Osteoblast (primary cell): ENCODE measurements at regions not wholly inside any gene's neighbourhood (a gene's known extent, or its start where the extent isn't known, plus 50 kb on each side); places are given as distances from the start of the nearest gene placed in this dataset.
"Not testable (repeated sequence)": the region's sequence is repeated elsewhere in the genome, so short reads cannot be mapped to it uniquely, and the experiment has no call there.

Experiments used
- DNase-seq: peaks from one replicate; pipeline ENCODE4 v3.0.0; 2011; ENCODE audit warnings: low spot score, mixed read lengths; ENCODE audit not compliant: insufficient read length; ENCODE audit errors: missing footprints
- H2AFZ ChIP-seq: 2 replicates; pipeline ENCODE4 v1.6.0; 2011; ENCODE audit warnings: mild to moderate bottlenecking, low read length
- H3K27ac ChIP-seq: 2 replicates; pipeline ENCODE4 v1.5.1; 2011; ENCODE audit warnings: mild to moderate bottlenecking, low read depth, low read length, moderate library complexity
- H3K27me3 ChIP-seq: 2 replicates; pipeline ENCODE4 v1.6.0; 2012; ENCODE audit warnings: mild to moderate bottlenecking, control low read depth, inconsistent platforms, low read length, moderate library complexity; ENCODE audit not compliant: insufficient read depth
- H3K36me3 ChIP-seq: 2 replicates; pipeline ENCODE4 v1.5.1; 2011; ENCODE audit warnings: mild to moderate bottlenecking, low read length, control low read depth, moderate library complexity; ENCODE audit not compliant: insufficient read depth
- H3K4me1 ChIP-seq: 2 replicates; pipeline ENCODE4 v1.5.1; 2011; ENCODE audit warnings: mild to moderate bottlenecking, low read length, control low read depth, moderate library complexity; ENCODE audit not compliant: insufficient read depth
- H3K4me2 ChIP-seq: 2 replicates; pipeline ENCODE4 v1.6.0; 2011; ENCODE audit warnings: mild to moderate bottlenecking, low read length; ENCODE audit not compliant: insufficient read depth
- H3K4me3 ChIP-seq: fragments of 200-600 bp; sonication (generic); 3 replicates; pipeline ENCODE4 v1.5.1; 2012; ENCODE audit warnings: mild to moderate bottlenecking, low read length, inconsistent platforms; ENCODE audit not compliant: insufficient read depth
- H3K79me2 ChIP-seq: 2 replicates; pipeline ENCODE4 v1.6.0; 2012; ENCODE audit warnings: mild to moderate bottlenecking, low read length, control low read depth, inconsistent platforms; ENCODE audit not compliant: insufficient read depth
- H3K9me3 ChIP-seq: 2 replicates; pipeline ENCODE4 v1.5.1; 2011; ENCODE audit warnings: low read depth, low read length, control low read depth
- H4K20me1 ChIP-seq: 2 replicates; pipeline ENCODE4 v1.6.0; 2012; ENCODE audit warnings: mild to moderate bottlenecking, low read length, control low read depth; ENCODE audit not compliant: insufficient read depth
- CTCF ChIP-seq: IDR thresholded peaks from 2 replicates; pipeline ENCODE4 v1.5.1; 2011; ENCODE audit warnings: mild to moderate bottlenecking, low read depth, low read length, moderate library complexity; ENCODE audit errors: extremely low read depth

GRCh38 chr16:66091471-66091891 lies 275.0 kb upstream of the CDH5 start:
- Histone ChIP-seq H3K4me3 (no peak overlapping the region), H3K4me2 (no peak overlapping the region), H3K27me3 (no peaks in the 10 kb centered on the region), H3K9me3 (no peaks in the 10 kb centered on the region), H3K79me2 (no peaks in the 10 kb centered on the region), H3K4me1 (peaks cover 25% of the 10 kb centered on the region), H4K20me1 (no peaks in the 10 kb centered on the region), H3K36me3 (no peaks in the 10 kb centered on the region), H3K27ac (no peak overlapping the region), H2AFZ (peak overlapping the region; percentile 80)
- TF ChIP-seq CTCF, result no peak
- DNase-seq, result no peak

GRCh38 chr16:66088681-66089080 lies 277.8 kb upstream of the CDH5 start:
- Histone ChIP-seq H4K20me1 (no peaks in the 10 kb centered on the region), H2AFZ (no peak overlapping the region), H3K4me3 (no peak overlapping the region), H3K9me3 (no peaks in the 10 kb centered on the region), H3K79me2 (no peaks in the 10 kb centered on the region), H3K27me3 (no peaks in the 10 kb centered on the region), H3K27ac (no peak overlapping the region), H3K4me2 (no peak overlapping the region), H3K4me1 (peaks cover 24% of the 10 kb centered on the region), H3K36me3 (no peaks in the 10 kb centered on the region)
- TF ChIP-seq CTCF, result no peak
- DNase-seq, result no peak

GRCh38 chr16:66087308-66087707 lies 279.2 kb upstream of the CDH5 start:
- no peaks in the 10 kb centered on the region for H3K9me3 ChIP-seq
- peaks cover 11% of the 10 kb centered on the region for H3K4me1 ChIP-seq
- no peak overlapping the region for H3K4me2 ChIP-seq
- TF ChIP-seq CTCF, result no peak
- DNase-seq, result no peak
- H3K4me3 ChIP-seq, result no peak overlapping the region
- H3K79me2 ChIP-seq, result no peaks in the 10 kb centered on the region
- H3K27me3 ChIP-seq, result no peaks in the 10 kb centered on the region
- H3K27ac ChIP-seq, result no peak overlapping the region
- no peak overlapping the region for H2AFZ ChIP-seq
- H4K20me1 ChIP-seq, result no peaks in the 10 kb centered on the region
- H3K36me3 ChIP-seq, result no peaks in the 10 kb centered on the region

GRCh38 chr16:66085651-66086050 lies 280.8 kb upstream of the CDH5 start:
- H3K27ac ChIP-seq, result no peak overlapping the region
- no peak overlapping the region for H3K4me3 ChIP-seq
- no peaks in the 10 kb centered on the region for H4K20me1 ChIP-seq
- TF ChIP-seq CTCF, result no peak
- no peaks in the 10 kb centered on the region for H3K9me3 ChIP-seq
- no peak for DNase-seq
- no peak overlapping the region for H3K4me2 ChIP-seq
- H3K36me3 ChIP-seq, result no peaks in the 10 kb centered on the region
- H3K27me3 ChIP-seq, result no peaks in the 10 kb centered on the region
- H3K4me1 ChIP-seq, result peaks cover 12% of the 10 kb centered on the region
- H2AFZ ChIP-seq, result no peak overlapping the region
- H3K79me2 ChIP-seq, result no peaks in the 10 kb centered on the region

- not testable (repeated sequence) for H4K20me1 ChIP-seq, H3K79me2 ChIP-seq, H3K36me3 ChIP-seq, DNase-seq, H3K4me2 ChIP-seq, H2AFZ ChIP-seq, H3K4me3 ChIP-seq, H3K27me3 ChIP-seq, H3K27ac ChIP-seq, H3K9me3 ChIP-seq
- H3K4me1 ChIP-seq, result peaks cover 12% of the 10 kb centered on the region
Observed at GRCh38 chr16:66084731-66085130, 281.8 kb upstream of the CDH5 start.
